ENCODE measurements at regions not wholly inside any gene's neighbourhood (a gene's known extent, or its start where the extent isn't known, plus 50 kb on each side); places are given as distances from the start of the nearest gene placed in this dataset.

DNA sequence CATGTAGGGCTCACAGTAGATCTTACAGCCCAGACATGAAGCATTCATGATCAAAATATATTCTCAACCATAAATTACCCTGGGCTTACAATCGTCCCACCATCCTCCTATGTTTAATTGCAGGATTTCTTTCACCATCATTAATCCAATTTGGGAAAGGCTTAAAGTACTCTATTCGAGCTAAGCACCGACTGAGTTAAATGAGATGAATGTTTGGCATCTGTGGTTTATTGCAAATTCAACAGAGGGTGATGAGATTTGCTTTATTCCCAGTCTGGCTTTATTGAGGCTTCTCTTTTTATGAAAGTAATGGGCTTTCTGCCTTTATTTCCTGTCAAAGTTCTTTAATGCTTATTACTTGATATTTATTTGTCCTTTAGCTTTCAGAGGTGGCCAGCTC is 159.0 kb downstream of the METTL4 start:
- TF ChIP-seq GATA2 (IDR thresholded peaks at IDR 0.05; ENCODE audit: low read depth, low read length) (no peak), GATA3 (IDR thresholded peaks at IDR 0.05; ENCODE audit: low read depth, low read length) (no peak)

GRCh38 chr18:2412996-2413751 is 158.1 kb downstream of the METTL4 start:
- TF ChIP-seq GATA2 (IDR thresholded peaks at IDR 0.05; ENCODE audit: low read depth, low read length): no peak
- no peak for TF ChIP-seq GATA3 (IDR thresholded peaks at IDR 0.05; ENCODE audit: low read depth, low read length)

GRCh38 chr18:2414235-2414634 is 157.1 kb downstream of the METTL4 start:
- TF ChIP-seq GATA2 (IDR thresholded peaks at IDR 0.05; ENCODE audit: low read depth, low read length) (no peak), GATA3 (IDR thresholded peaks at IDR 0.05; ENCODE audit: low read depth, low read length) (no peak)

DNA sequence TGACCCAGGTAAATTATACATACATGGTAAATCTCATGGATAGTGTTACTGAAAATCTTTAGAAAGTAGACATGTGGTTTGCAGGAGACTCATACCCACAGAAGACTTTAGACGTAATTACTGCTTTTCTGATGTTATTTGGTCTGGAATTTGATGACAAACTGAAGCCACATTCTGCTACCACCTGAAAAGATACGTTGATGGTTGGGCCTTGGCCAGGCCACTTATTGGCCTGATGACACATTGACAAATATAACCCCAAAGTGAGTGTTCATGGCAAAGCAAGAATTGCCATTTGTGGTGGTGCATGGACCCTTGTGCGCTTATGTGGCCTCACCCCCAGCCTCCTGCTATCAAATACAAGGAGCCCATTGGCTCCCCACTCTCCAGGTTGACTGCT is 155.6 kb downstream of the METTL4 start:
- TF ChIP-seq GATA2 (IDR thresholded peaks at IDR 0.05; ENCODE audit: low read depth, low read length) (no peak), GATA3 (IDR thresholded peaks at IDR 0.05; ENCODE audit: low read depth, low read length) (no peak)

- TF ChIP-seq GATA2 (IDR thresholded peaks at IDR 0.05; ENCODE audit: low read depth, low read length) (no peak), GATA3 (IDR thresholded peaks at IDR 0.05; ENCODE audit: low read depth, low read length) (no peak)
Measured at GRCh38 chr18:2417861-2418610, 153.3 kb downstream of the METTL4 start.

- TF ChIP-seq GATA2 (IDR thresholded peaks at IDR 0.05; ENCODE audit: low read depth, low read length) (no peak), GATA3 (IDR thresholded peaks at IDR 0.05; ENCODE audit: low read depth, low read length) (no peak)
Measured at GRCh38 chr18:2420367-2420766, 150.9 kb downstream of the METTL4 start.

GRCh38 chr18:2423761-2424160 is 147.5 kb downstream of the METTL4 start:
- TF ChIP-seq GATA2 (IDR thresholded peaks at IDR 0.05; ENCODE audit: low read depth, low read length): no peak
- no peak for TF ChIP-seq GATA3 (IDR thresholded peaks at IDR 0.05; ENCODE audit: low read depth, low read length)

- TF ChIP-seq GATA2 (IDR thresholded peaks at IDR 0.05; ENCODE audit: low read depth, low read length) (no peak), GATA3 (IDR thresholded peaks at IDR 0.05; ENCODE audit: low read depth, low read length) (no peak)
Measured at GRCh38 chr18:2424420-2424819, 146.9 kb downstream of the METTL4 start.

- TF ChIP-seq GATA3 (IDR thresholded peaks at IDR 0.05; ENCODE audit: low read depth, low read length) (no peak), GATA2 (IDR thresholded peaks at IDR 0.05; ENCODE audit: low read depth, low read length) (no peak)
Measured at GRCh38 chr18:2425426-2426317, 145.6 kb downstream of the METTL4 start.

DNA sequence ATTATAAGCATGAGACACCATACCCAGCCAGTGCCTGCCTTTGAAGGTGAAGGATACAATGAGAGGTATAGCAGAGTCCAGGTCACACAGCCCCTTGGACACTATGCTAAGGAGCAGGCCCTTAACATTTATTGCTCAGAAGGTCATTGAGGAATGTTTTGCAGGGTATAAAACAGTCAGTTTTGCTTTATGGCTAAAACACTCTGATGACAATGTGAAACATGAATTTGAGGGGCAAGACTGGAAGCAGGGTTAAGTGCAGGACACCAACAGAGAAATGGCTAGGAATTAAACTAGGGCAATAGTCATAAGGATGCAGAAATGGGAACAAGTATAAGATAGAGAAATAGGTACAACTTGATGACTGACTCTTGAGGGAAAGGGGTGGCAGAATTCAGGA is 141.1 kb downstream of the METTL4 start:
- TF ChIP-seq GATA2 (IDR thresholded peaks at IDR 0.05; ENCODE audit: low read depth, low read length): no peak
- no peak for TF ChIP-seq GATA3 (IDR thresholded peaks at IDR 0.05; ENCODE audit: low read depth, low read length)

- TF ChIP-seq GATA3 (IDR thresholded peaks at IDR 0.05; ENCODE audit: low read depth, low read length) (no peak), GATA2 (IDR thresholded peaks at IDR 0.05; ENCODE audit: low read depth, low read length) (no peak)
Measured at GRCh38 chr18:2431806-2432205, 139.5 kb downstream of the METTL4 start.

DNA sequence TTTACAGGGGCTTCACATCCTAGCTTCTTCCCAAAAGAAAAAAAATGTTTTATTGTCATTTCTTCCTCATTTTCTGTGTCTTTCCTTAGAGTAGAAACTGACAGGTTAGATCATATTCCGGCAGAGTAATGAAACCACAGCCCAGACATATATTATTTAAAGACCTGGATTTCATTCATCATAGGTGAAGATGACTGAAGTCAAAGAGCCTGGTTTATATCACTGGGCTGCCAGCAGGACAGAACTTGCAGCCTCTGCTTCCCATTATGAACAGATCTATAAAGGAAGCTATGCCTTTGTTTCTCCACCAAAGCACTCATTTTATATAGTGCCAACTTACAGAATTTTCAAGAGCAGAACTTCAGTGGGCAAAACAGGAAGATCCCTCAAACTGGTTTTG is 137.9 kb downstream of the METTL4 start:
- no peak for TF ChIP-seq GATA2 (IDR thresholded peaks at IDR 0.05; ENCODE audit: low read depth, low read length)
- TF ChIP-seq GATA3 (IDR thresholded peaks at IDR 0.05; ENCODE audit: low read depth, low read length): no peak

DNA sequence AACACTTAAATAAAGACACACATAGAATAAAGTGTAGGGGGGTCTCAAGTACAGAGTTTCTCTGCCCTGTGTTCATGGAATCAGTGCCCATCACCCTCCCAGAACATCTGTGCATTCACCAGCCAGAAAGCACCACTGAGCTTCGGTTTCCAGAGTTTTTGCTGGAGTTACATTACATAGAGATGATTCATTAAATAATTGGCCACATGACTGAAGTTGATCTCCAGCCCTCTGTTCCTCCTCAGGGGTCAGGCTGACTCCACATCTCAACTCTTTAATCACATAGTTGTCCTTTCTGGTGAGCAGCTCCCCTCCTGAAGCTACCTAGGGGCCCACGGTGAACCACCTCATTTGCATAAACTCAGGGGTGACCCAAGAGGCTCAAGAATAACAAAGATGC is 129.8 kb downstream of the METTL4 start:
- TF ChIP-seq GATA2 (IDR thresholded peaks at IDR 0.05; ENCODE audit: low read depth, low read length): no peak
- TF ChIP-seq GATA3 (IDR thresholded peaks at IDR 0.05; ENCODE audit: low read depth, low read length): no peak

- TF ChIP-seq GATA2 (IDR thresholded peaks at IDR 0.05; ENCODE audit: low read depth, low read length) (no peak), GATA3 (IDR thresholded peaks at IDR 0.05; ENCODE audit: low read depth, low read length) (no peak)
Measured at GRCh38 chr18:2442006-2442405, 129.3 kb downstream of the METTL4 start.
